CD14-positive monocyte (primary cell): ENCODE measurements at regions not wholly inside any gene's neighbourhood (a gene's known extent, or its start where the extent isn't known, plus 50 kb on each side); places are given as distances from the start of the nearest gene placed in this dataset.

Experiments used
- DNase-seq, 3 donors: peaks; one replicate each; pipeline ENCODE4 v3.0.0-alpha.2; 2011 to 2022
- H2AFZ ChIP-seq: 2 replicates; pipeline ENCODE4 v1.6.0; 2012; ENCODE audit warnings: mild to moderate bottlenecking, low read depth, low read length, inconsistent platforms; ENCODE audit not compliant: insufficient read depth, poor library complexity, severe bottlenecking
- H3K27ac ChIP-seq, 2 donors: 1 replicate in 1 of 2; 2 replicates in 1 of 2; pipeline ENCODE4 v1.5.1; 2012 to 2013; ENCODE audit warnings: low read length in 2 of 2, control low read depth in 1 of 2, inconsistent platforms in 1 of 2, low read depth in 1 of 2, mild to moderate bottlenecking in 1 of 2
- H3K27me3 ChIP-seq, 2 donors: one replicate each; pipeline versions ENCODE4 v1.6.0 to v1.6.1; 2011 to 2013; ENCODE audit warnings: low read length in 2 of 2; ENCODE audit not compliant: control insufficient read depth in 2 of 2, insufficient read depth in 2 of 2
- H3K36me3 ChIP-seq, 2 donors: replicated peaks in 1 of 2; 1 replicate in 1 of 2; 2 replicates in 1 of 2; pipeline versions ENCODE4 v1.5.1 to v1.6.1; 2012 to 2013; ENCODE audit warnings: low read length in 2 of 2, control low read depth in 1 of 2, inconsistent platforms in 1 of 2, mild to moderate bottlenecking in 1 of 2; ENCODE audit not compliant: insufficient read depth in 2 of 2, control insufficient read depth in 1 of 2
- H3K4me1 ChIP-seq, 2 donors: 1 replicate in 1 of 2; 2 replicates in 1 of 2; pipeline versions ENCODE4 v1.5.1 to v1.6.1; 2012 to 2013; ENCODE audit warnings: low read length in 2 of 2, control low read depth in 1 of 2, inconsistent platforms in 1 of 2, mild to moderate bottlenecking in 1 of 2, moderate library complexity in 1 of 2; ENCODE audit not compliant: insufficient read depth in 2 of 2, control insufficient read depth in 1 of 2
- H3K4me2 ChIP-seq: replicated peaks from 2 replicates; pipeline ENCODE3; 2012; ENCODE audit warnings: low read length, moderate library complexity, mild to moderate bottlenecking; ENCODE audit not compliant: poor library complexity, severe bottlenecking; ENCODE audit errors: extremely low read depth
- H3K4me3 ChIP-seq, 3 experiments: fragments of 200-600 bp in 1 of 3; sonication (generic) in 1 of 3; replicated peaks in 1 of 3; 1 replicate in 2 of 3; 2 replicates in 1 of 3; pipeline ENCODE4 v1.5.1; 2011 to 2013; ENCODE audit warnings: low read length in 3 of 3, mild to moderate bottlenecking in 3 of 3, control low read depth in 2 of 3, low read depth in 2 of 3, inconsistent platforms in 1 of 3, moderate library complexity in 1 of 3
- H3K79me2 ChIP-seq: 2 replicates; pipeline ENCODE4 v1.6.0; 2012; ENCODE audit warnings: mild to moderate bottlenecking, control low read depth, inconsistent platforms, low read length, moderate library complexity; ENCODE audit not compliant: insufficient read depth
- H3K9ac ChIP-seq: 2 replicates; pipeline ENCODE4 v1.6.0; 2017; ENCODE audit warnings: low read length, mild to moderate bottlenecking; ENCODE audit not compliant: insufficient read depth, poor library complexity, severe bottlenecking
- H3K9me3 ChIP-seq, 2 donors: replicated peaks in 1 of 2; 1 replicate in 1 of 2; 2 replicates in 1 of 2; pipeline versions ENCODE4 v1.5.1 to v1.6.1; 2012 to 2013; ENCODE audit warnings: low read length in 2 of 2, control low read depth in 1 of 2; ENCODE audit not compliant: control insufficient read depth in 1 of 2, insufficient read depth in 1 of 2
- H4K20me1 ChIP-seq: 2 replicates; pipeline ENCODE4 v1.6.0; 2012; ENCODE audit warnings: mild to moderate bottlenecking, low read length, control low read depth, moderate library complexity; ENCODE audit not compliant: insufficient read depth
- H3K27ac Mint-ChIP-seq, 7 donors: one replicate each; pipeline ENCODE4 v1.8.0; 2020; ENCODE audit warnings: mild to moderate bottlenecking in 7 of 7, mixed read lengths in 7 of 7, moderate library complexity in 6 of 7, inconsistent platforms in 2 of 7
- H3K27me3 Mint-ChIP-seq, 3 donors: one replicate each; pipeline ENCODE4 v1.8.0; 2021 to 2022; ENCODE audit warnings: low read depth in 3 of 3, mild to moderate bottlenecking in 3 of 3, mixed read lengths in 3 of 3, moderate library complexity in 3 of 3, inconsistent platforms in 1 of 3
- H3K36me3 Mint-ChIP-seq, 2 donors: one replicate each; pipeline ENCODE4 v1.8.0; 2020; ENCODE audit warnings: mixed read lengths in 2 of 2, inconsistent platforms in 1 of 2, mild to moderate bottlenecking in 1 of 2
- H3K4me1 Mint-ChIP-seq: one replicate; pipeline ENCODE4 v1.8.0; 2020; ENCODE audit warnings: mild to moderate bottlenecking, mixed read lengths
- H3K4me3 Mint-ChIP-seq, 2 donors: one replicate each; pipeline ENCODE4 v1.8.0; 2020; ENCODE audit warnings: mild to moderate bottlenecking in 2 of 2, mixed read lengths in 2 of 2, moderate library complexity in 1 of 2
- H3K9me3 Mint-ChIP-seq, 7 donors: one replicate each; pipeline ENCODE4 v1.8.0; 2020 to 2022; ENCODE audit warnings: mixed read lengths in 7 of 7, mild to moderate bottlenecking in 6 of 7, moderate library complexity in 6 of 7, inconsistent platforms in 2 of 7
- WGBS: methylation state at CpG from one replicate; pipeline ENCODE4 v1.1.5; 2013; ENCODE audit warnings: missing lambda C conversion rate; ENCODE audit not compliant: insufficient coverage; 5-methylcytosine and 5-hydroxymethylcytosine counted together
- intact Hi-C, 2 donors: fragments of 100-400 bp; cut with micrococcal nuclease; formaldehyde crosslinking; loops; one replicate each; pipeline versions ENCODE4 v1.15.0 to v1.15.1; 2023
- TF ChIP-seq, protein P1 (sequence below): fragments of 200-600 bp; IDR thresholded peaks from one replicate; pipeline ENCODE4 v1.8.0; 2022; ENCODE audit warnings: antibody characterized with exemption, mild to moderate bottlenecking

DNA sequence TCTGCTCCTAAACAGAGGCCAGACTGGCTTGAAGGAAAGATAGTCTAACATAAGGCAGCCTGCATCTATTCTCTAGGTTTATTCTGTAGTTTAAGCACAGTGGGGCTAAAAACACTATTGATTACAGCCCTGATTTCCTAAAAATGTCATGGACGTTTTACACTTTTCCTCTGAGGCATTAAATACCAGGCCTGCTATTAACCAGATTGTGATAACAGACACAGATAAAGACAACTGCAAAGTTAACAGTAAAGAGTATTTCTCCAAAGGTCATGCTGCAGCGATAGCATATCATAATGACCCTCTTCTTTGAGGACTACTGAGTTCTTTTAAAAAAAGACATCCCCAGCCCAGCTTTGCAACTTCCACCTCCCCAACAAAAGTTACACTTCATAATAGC is 59.6 kb upstream of the MON1B start:
- no peak overlapping the region for H3K4me3 Mint-ChIP-seq
- no peak for DNase-seq
- intact Hi-C loops: no loop called here
- H2AFZ ChIP-seq: no peak overlapping the region
- no peak overlapping the region for H3K9ac ChIP-seq
- no peaks in the 10 kb centered on the region for H3K9me3 ChIP-seq
- no peaks in the 10 kb centered on the region for H3K4me1 ChIP-seq
- no peak overlapping the region for H3K27ac Mint-ChIP-seq
- H3K27ac ChIP-seq: no peak overlapping the region
- no peaks in the 10 kb centered on the region for H3K36me3 Mint-ChIP-seq
- no peaks in the 10 kb centered on the region for H3K27me3 ChIP-seq
- WGBS: 70% methylated on average over 2 of the region's 2 CpGs
- TF ChIP-seq, protein P1, sequence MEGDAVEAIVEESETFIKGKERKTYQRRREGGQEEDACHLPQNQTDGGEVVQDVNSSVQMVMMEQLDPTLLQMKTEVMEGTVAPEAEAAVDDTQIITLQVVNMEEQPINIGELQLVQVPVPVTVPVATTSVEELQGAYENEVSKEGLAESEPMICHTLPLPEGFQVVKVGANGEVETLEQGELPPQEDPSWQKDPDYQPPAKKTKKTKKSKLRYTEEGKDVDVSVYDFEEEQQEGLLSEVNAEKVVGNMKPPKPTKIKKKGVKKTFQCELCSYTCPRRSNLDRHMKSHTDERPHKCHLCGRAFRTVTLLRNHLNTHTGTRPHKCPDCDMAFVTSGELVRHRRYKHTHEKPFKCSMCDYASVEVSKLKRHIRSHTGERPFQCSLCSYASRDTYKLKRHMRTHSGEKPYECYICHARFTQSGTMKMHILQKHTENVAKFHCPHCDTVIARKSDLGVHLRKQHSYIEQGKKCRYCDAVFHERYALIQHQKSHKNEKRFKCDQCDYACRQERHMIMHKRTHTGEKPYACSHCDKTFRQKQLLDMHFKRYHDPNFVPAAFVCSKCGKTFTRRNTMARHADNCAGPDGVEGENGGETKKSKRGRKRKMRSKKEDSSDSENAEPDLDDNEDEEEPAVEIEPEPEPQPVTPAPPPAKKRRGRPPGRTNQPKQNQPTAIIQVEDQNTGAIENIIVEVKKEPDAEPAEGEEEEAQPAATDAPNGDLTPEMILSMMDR: no peak
- peaks cover 0 to 5% (median 0%) of the 10 kb centered on the region in 7 donors for H3K9me3 Mint-ChIP-seq
- no peak overlapping the region for H3K4me3 ChIP-seq
- no peak overlapping the region for H3K4me2 ChIP-seq
- H3K36me3 ChIP-seq: no peaks in the 10 kb centered on the region
- no peaks in the 10 kb centered on the region for H4K20me1 ChIP-seq
- no peaks in the 10 kb centered on the region for H3K4me1 Mint-ChIP-seq
- no peaks in the 10 kb centered on the region for H3K79me2 ChIP-seq
- H3K27me3 Mint-ChIP-seq: peaks cover 0 to 1% (median 0%) of the 10 kb centered on the region in 3 donors

DNA sequence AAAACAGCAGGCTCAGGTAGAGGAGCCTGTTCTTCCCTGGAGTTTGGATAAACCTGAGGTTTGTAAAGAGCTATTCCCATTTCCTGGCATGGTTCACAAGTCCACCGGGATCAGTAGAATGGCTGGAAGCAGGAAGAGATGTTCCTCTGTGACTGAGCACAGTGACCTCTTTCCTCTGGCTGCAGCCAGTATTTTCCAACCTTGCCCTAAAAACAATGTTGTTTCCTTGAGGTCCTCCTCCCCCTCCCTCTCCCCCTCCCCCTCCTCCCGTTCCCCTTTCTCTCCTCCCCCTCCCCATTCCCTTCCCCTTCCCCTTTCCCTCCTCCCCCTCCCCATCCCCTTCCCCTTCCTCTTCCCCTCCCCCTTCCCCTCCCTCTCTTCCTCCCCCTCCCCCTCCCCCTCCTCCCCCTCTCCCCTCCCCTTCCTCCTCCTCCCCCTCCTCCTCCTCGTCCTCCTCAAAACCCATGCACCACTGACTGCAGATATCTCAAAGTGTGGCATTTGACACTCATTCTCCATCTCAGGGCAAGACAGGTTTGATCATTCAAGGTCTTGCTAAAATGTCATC is 58.9 kb upstream of the MON1B start:
- TF ChIP-seq, protein P1: no peak
- H3K4me3 ChIP-seq: no peak overlapping the region
- no peaks in the 10 kb centered on the region for H4K20me1 ChIP-seq
- H3K27me3 Mint-ChIP-seq: peaks cover 0 to 1% (median 0%) of the 10 kb centered on the region in 3 donors
- 60% methylated on average over 1 of the region's 3 CpGs for WGBS
- no peaks in the 10 kb centered on the region for H3K4me1 Mint-ChIP-seq
- no peaks in the 10 kb centered on the region for H3K4me1 ChIP-seq
- H3K4me2 ChIP-seq: no peak overlapping the region
- DNase-seq: no peak
- no peaks in the 10 kb centered on the region for H3K36me3 ChIP-seq
- peaks cover 0 to 5% (median 0%) of the 10 kb centered on the region in 7 donors for H3K9me3 Mint-ChIP-seq
- H3K27me3 ChIP-seq: no peaks in the 10 kb centered on the region
- no peak overlapping the region for H2AFZ ChIP-seq
- H3K36me3 Mint-ChIP-seq: no peaks in the 10 kb centered on the region
- no peak overlapping the region for H3K27ac Mint-ChIP-seq
- H3K79me2 ChIP-seq: no peaks in the 10 kb centered on the region
- no peak overlapping the region for H3K4me3 Mint-ChIP-seq
- no peaks in the 10 kb centered on the region for H3K9me3 ChIP-seq
- no peak overlapping the region for H3K27ac ChIP-seq
- H3K9ac ChIP-seq: no peak overlapping the region
- intact Hi-C loops: no loop called here
